Kasumi-1 (cell line): ENCODE measurements at regions not wholly inside any gene's neighbourhood (a gene's known extent, or its start where the extent isn't known, plus 50 kb on each side); places are given as distances from the start of the nearest gene placed in this dataset.
A peak's percentile ranks its signal among the peaks of the same experiment; 100 is the strongest.

Source experiments
- DNase-seq, 2 experiments: peaks; one replicate each; lab custom pipeline; 2025; lab: John Stamatoyannopoulos, UW

DNA sequence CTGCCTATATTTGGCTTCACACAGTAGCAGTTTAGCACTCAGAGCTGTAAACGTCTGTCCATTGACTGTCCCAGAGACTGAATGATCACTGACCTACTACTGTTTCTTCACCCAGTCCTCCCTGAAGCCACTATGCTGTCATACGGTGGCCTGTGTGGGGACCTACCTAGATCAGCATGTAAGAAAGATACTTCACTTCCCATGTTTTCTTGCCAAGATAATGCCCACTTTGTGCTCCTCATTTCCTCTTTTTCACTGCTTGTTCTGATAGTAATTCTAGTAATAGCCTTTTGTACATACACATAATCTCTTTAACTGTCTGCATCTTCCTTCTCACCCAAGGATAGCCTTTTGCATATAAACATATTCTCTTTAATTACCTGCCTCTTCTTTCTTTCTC is 109.9 kb upstream of the TIAM2 start:
- peak in 1 of 2 experiments; percentile 11 for DNase-seq

DNA sequence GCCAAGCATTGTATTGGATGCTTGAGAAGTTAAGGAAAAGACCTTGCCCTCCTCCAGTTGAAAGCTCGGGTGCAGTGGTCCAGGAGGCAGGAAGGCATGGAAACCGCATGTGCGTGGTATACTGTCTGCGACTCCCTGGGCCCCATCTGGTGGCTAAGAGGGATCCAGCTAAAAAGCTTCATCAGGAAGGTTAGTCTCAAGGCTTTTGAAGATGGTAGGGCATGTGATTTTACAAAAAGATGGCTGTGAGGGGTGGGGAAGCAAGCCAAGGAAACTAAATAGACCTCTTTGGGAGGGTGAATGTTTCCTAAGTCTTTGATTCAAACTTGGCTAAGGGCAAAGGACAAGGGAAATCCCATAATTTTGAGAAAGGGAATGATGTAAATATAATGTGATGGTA is 109.1 kb upstream of the TIAM2 start:
- DNase-seq = no peak

DNA sequence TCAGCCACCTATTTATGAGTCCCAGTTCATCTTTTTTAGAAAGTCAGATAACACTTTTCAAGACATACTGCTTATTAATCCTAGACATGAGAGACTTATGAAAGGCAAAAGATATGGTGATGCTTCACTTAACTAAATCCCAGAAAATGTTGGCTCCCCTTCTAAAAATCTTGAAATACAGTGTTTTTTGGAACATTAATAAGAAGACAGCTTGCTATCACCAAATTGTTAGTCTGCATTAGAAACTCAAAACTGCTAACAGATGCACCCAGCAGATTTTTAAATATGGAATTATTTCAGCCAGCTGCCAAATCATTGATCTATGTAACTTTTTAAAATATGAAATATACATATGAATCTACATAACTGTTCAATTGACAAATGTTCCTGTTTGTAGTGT is 108.6 kb upstream of the TIAM2 start:
- no peak for DNase-seq

DNA sequence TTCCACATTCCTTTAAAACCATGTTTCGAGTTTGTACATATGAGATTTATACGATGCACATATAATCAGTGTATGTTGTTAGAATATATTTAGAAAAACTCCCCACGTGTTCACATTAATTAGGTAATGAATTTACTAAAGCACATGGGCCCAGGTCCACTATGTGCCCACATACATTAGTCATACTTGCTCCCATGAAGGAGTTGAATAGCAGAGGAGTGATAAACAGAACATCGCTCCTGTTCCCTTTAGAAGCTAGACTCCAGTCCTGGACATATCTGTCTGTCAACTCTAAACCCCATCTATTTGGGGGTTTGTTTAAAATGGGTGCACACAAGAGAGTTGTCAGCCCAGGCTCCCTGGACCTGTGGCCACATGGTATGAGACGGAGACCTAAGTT is 108.1 kb upstream of the TIAM2 start:
- no peak for DNase-seq

DNA sequence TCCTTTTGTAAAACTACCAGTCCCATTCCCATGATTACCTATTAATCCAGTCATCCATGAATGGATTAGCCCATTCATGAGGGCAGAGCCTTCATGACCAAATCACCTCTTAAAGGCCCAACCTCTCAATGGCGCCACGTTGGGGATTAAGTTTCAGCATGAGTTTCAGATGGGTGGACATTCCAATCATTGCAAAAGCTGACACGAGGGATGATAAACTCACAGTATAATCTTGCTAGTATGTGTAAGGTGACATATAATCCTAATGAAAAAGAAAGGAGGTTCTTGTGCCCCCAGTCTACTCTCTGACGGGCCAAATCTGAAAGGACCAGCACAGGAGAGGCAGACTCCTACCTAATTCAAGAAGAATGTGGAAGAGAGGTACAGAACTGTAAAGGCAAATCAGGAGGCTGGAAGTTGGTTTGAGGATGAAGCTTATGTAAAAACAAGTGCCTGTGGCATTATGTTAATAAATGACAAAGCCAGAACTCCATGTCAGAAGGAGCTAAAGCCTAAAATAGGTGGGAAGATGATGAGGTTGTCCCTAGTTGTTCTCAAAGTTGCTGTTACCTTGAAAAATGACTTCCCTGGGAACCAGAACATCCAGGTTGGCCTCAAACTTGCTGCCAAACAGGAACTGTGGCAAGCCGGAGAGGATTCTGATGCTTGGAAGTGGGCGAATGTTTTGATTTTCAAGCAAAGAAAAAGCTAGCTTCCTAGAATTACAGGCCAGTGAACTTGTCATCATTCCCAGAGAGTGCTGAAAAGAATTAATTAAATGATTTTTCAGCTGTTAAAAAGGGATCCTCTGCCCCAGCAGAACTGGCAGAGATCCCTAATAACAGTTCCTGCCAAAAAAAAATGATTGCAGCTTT is 106.5 kb upstream of the TIAM2 start:
- no peak for DNase-seq

DNA sequence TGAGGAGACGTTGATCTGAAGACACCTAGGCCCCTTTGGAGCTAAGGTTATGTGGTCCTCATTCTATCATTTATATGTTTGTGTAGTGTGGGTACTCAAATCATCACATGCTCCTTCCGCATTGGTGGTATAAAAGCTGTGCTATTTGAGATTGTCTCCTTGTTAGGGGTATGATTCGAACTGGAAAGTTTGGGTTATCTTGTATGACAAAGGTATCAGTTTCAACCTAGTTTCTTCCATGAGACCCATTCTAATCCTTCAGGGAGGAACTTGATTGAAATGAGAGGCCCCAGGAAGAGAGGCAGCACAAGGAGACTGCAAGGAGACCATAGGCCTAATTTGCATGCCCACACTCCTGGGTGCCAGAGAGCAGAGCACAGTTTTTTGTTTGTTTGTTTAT is 104.2 kb upstream of the TIAM2 start:
- DNase-seq = no peak

DNA sequence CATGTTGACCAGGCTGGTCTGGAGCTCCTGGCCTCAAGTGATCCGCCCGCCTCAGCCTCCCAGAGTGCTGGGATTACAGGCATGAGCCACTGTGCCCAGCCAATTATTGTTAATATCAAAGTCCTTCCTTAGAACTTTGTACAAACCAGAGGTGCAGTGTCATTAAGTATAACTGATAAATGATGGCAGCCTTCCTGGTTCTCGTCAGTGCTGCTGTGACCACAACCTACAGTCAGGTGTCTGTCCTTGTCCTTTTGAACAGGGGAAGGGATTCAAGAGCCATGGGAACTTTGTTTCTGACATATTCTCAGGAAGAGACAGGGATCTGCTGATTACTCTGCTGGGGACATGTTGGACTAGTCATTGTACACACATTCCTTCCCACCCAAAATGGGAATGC is 103.2 kb upstream of the TIAM2 start:
- no peak for DNase-seq

DNA sequence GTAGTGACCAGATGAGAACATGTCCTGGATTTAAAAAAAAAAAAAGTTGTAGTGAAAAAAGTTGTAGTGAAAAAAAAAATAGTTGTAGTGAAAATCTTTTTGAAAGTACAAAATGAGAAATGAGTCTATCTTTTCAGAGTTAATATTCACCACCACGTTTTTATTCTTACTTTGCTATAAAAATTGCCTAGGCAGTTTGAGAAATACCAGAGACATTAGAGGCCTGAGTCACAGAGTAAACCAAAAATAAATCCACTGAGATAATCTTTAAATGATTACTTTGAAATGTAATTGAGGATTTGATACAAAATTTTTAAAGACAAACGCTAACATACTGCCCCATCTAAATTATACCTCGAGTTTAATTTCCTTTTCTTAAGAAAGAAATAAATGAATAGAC is 101.2 kb upstream of the TIAM2 start:
- DNase-seq = no peak

DNA sequence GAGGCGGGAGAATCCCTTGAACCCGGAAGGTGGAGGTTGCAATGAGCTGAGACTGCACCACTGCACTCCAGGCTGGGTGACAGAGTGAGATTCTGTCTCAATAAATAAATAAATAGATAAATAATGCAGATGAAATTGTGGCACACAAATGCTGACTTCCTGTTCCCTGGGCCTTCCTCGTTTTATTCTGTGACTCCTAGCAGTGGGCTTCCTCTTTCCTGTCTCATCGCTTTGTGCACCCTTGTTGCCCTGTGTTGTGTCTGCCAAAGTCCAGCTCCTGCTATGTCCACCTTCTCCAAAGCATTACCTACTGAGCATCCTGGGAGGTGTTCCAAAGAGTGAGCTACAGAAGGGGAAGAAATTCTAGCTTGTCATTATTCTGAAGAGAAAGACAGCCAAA is 100.2 kb upstream of the TIAM2 start:
- peak; percentile 44 to 75 for DNase-seq

DNA sequence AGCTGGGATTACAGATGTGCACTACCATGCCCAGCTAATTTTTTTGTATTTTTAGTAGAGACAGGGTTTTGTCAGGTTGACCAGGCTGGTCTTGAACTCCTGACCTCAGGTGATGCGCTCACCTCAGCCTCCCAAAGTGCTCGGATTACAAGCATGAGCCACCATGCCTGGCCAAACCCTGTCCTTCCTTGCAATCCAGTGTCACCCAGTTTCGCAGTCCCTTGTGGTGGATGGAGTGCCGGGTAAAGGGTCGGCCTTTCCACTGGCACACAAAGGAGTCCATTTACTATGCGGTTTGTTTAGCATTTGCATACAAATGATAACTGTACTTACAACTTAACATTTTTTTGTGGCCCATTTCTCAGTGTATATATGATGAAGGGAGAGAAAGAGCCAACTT is 99.3 kb upstream of the TIAM2 start:
- no peak for DNase-seq

DNA sequence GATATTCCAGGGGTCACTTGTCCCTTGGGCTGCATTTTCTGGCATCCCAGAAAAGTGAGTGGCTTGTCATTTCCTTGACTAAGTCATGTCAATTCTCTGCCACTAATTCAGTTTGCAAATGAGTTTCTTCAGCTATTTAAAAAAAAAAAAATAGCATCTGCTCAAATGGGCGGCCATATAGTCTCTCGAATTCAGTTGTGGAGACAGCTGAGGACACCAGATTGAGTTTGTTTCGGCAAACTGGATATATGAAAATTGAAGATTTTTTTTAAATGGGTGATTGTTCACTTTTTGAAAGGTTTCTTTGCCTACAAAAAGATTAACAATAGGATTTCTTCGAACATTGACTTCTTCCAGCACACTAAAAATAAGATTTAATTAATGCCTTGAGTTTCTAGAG is 96.3 kb upstream of the TIAM2 start:
- no peak for DNase-seq

DNA sequence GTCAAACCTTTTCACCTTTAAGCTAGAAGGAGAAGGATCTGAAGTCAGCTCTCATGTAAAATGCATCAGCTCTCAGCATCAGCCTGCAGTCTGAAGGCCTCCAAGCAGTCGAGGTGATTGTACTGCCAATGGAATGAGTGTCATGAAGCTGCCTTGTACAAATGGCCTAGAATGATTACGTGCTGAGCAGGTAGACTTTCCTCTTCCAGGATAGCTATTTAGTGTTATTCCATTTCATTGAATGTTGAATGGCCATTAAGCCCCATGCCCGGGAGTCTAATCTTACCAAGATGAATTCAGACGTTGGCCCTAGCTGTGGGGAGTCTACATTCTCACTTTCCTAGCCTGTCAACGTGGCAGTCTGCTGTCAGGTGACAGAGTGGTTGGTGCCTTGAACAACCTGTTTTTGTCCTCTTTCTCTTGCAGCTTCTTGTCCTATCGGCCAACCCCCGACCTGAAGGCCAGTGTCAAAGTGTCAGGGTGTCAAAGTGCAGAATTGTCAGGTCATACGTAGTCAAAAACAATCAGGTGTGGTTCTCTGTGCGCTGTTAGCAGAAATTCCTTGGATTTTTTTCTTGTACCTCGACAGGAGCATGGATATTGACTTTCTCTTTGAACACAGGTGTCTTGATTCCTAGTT is 95.2 kb upstream of the TIAM2 start:
- no peak for DNase-seq

DNA sequence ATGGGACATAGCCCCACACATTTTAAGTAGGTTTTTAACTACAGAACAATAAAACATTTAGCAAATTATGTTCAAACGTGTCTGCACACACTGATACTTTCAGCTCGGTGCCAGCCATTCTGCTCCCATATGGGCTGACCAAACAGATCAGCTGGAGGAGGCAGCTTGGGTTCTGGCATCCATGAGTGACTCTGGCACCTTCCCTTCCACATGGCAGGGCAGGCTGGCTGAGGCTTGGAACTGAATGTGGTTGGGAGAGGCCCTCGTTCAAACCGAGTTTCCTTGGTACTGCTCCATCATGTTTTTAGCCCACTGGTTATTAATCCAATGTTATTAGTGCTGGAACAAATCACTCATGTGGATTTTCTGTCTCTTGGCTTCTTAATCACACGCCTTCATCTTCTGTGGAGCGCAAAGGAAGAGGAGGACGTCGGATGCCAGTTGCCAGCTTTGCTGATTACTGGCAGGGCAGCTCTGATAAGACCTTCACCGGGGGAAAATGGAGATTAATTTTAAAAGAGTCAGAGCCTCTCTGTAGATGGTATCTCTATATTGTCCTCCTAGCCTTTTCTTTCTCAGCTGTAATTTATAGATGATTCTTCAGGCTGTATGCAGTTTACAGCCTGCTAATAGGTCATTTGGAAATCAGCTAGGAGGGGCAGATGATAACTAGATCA is 93.1 kb upstream of the TIAM2 start:
- DNase-seq = no peak

DNA sequence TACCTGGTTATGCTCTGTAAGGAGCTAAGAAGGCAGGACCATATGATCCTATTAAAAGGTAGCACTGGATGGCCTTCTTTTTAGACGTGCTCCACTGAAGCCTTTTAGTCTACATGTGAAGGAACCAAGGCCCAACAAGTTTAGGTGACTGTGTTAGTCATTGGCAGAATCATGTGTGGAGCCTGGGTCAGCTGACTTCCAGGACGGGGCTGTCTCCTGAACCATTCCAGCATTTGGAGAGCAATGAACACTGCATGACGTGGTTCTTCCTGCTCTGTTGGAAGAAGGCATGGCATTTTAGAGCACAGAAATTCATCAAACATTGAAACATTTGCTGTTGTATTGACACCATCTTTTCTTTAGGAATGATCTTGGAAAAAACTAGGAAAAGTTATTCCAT is 87.8 kb upstream of the TIAM2 start:
- no peak for DNase-seq

DNA sequence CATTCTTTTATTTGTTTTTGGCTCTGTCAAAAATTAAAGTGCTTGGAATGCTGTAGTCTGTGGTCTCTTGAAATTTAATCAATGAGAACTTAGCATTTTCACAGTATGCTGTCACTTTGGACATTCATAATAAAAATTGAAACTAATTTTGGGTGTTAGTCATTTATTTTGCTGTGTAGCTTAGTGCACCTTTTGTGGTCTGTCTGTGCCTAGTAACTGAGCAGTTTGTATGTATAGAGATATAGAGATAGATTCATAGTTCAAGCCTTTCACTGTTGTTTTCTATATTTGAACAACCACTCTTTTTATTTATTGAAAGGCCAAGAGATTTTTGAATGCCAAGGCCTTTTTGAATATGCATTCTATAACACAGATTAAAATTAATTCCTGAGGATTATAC is 86.4 kb upstream of the TIAM2 start:
- DNase-seq = no peak

DNA sequence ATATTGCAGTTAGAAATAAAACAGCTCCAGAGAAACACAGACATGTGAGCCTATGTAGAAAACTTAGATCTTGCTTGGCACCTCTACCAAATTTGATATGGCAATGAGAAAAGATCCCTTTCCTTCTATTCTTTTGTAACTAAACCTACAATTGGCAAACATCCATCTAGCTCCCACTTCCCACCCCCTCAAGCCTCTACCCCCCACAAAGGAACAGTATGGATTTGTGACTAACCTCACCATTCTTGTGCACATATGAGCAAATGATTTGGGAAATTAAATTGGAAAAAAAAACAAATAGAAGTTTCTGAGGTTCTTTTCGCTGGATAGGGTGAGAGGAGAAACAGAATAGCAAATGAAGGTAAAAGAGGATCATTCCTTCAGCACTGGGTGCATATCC is 85.8 kb upstream of the TIAM2 start:
- DNase-seq = no peak

DNA sequence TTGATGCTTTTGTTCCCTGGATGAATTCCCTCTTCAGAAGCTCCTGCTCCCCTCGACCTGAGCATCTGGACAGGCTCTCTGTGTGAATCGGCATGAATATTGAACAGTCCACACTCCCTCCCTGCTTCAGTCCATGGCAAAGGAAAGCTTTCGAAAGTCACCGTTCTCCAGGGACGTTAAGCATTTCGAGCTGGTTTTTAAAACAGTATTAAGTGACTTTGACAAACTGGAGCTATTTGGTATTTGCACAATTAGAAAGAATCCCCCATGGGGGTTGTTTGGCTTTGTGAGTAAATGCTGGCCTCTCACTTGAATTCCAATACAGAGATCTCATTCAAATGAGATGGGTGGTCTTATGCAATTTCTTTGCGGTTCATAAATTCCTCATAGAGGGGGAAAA is 85.3 kb upstream of the TIAM2 start:
- DNase-seq = no peak

DNA sequence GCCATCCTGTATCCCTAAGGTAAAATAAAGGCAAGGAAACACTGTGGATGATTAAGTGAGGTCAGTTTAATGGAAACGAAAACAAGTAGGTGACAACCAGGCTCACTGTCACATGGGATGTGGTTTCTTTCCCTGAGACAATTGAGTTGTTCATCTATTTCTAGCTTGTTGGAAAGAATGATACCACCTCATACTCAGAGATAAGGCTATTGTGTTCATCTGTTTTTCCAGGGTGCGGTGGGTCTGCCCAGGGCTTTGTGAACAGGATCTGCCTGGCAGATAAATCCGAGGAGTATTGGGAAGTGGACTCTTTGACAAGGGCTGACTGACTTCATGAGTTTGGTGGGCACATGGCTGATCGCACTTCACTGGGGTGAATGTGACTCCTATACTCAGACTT is 80.8 kb upstream of the TIAM2 start:
- no peak for DNase-seq

DNA sequence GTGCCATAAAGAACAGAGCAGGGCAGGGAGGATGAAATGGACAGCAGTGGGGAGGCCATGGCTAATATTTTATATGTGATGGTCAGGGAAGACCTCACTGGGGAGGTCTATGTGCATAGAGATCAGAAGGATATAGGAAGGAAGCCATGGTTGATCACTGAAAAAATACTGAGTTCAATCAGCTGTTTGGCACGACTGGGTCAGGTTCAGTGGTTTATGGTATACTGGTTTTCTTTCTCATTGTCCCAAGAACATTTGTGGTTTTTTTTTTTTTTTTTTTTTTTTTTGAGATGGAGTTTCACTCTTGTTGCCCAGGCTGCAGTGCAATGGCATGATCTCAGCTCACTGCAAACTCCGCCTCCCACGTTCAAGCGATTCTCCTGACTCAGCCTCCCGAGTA is 78.3 kb upstream of the TIAM2 start:
- no peak for DNase-seq

DNA sequence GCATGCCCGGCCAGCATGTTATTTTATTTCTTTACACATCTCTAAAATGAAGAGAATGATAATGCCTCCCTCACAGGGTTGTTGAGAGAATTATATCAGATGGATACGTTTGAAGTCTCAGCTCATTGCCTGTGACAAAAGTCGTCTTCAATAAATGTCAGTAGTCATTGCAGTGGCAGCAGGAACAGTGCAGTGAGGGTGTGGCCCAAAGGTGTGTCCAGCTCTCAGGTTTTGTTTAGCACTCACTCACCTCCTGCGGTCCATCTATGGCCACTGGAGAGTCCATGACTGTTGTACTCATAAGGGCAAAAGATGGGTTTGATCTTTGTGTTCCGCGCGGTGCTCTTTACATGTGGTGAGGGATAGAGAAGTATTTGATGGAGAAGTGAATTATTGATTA is 77.2 kb upstream of the TIAM2 start:
- DNase-seq = no peak

DNA sequence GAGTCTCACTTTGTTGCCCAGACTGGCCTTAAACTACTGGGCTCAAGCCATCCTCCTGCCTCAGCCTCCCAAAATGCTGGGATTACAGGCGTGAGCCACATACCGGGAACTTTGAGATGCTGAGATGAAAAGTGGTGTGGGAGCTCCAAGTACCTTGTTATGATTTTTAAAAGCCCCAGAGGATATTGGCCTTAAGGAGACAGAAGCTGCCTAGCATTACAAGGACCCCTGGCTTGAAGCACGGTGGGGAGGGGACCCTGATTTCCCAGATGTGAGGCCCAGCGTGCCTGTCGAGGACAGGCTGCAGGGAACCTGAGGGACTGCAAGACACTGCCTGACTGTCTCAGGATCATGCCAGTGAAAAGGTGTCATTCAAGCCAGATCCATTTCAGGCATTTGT is 75.3 kb upstream of the TIAM2 start:
- no peak for DNase-seq

DNA sequence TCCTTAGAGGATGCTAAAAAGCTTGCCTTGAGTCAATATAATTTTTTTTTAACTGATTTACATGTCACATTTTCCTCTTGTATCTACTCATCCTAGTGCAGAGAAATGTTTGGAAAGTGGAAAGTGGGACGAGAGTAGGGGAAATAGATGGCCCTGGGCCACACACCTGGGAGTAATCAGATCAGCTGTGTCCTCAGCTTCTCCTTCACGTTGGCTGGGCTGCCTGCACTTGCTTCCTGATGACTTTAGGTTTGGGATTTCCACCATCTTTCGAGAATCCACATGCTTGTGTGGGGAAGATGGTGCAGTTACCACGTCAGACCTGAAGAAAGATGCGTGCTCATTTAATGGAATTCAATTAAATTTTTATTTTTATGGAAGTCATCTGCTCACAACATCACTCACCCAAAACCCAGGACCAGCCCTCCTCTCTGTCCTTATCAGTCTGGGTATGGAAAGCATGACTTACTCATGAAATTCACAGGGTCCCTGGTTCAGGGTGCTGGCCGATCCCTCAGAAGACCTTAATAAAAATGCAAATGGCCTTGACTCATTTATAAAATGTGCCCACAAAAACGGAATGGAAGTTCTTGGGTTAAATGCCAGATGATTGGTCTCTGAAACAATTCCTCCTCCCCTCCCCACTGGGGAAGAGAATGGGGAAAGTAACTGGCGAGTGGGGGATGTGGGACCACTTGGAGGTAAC is 74.5 kb upstream of the TIAM2 start:
- no peak for DNase-seq

DNA sequence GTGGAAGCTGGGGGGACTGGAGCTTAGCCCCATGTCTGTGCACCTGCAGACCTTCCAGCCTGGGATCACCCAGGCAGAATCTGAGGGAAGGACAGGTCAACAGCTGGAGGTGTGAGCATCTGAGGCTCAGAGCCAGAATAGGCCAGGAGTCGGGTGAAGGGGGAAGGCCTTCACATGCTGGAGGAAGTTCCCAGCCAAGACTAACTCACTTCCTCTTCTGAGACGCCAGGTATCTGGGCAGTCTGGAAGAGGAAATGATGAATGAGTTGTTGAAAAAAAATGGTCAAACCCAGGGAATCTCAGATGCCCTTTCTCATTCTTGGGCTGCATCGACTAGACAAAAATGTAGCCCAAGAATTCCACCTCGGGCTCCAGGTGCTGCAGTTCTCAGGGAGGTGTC is 73.6 kb upstream of the TIAM2 start:
- peak; percentile 42 to 48 for DNase-seq
